Muscle layer of duodenum (tissue), 2 donors: ENCODE measurements at regions not wholly inside any gene's neighbourhood (a gene's known extent, or its start where the extent isn't known, plus 50 kb on each side); places are given as distances from the start of the nearest gene placed in this dataset.

Experiments used
- H3K27ac ChIP-seq: one replicate; pipeline ENCODE4 v1.7.0; 2013; ENCODE audit warnings: mild to moderate bottlenecking, low read length
- H3K27me3 ChIP-seq: one replicate; pipeline ENCODE4 v1.7.0; 2013; ENCODE audit warnings: low read depth, mild to moderate bottlenecking, control low read depth, low read length
- H3K36me3 ChIP-seq, 2 donors: one replicate each; pipeline ENCODE4 v1.7.0; 2013; ENCODE audit warnings: low read length in 2 of 2, control low read depth in 1 of 2, mild to moderate bottlenecking in 1 of 2; ENCODE audit not compliant: insufficient read depth in 2 of 2, control insufficient read depth in 1 of 2
- H3K4me1 ChIP-seq, 2 donors: one replicate each; pipeline ENCODE4 v1.7.0; 2013; ENCODE audit warnings: low read length in 2 of 2, mild to moderate bottlenecking in 2 of 2, control low read depth in 1 of 2, moderate library complexity in 1 of 2; ENCODE audit not compliant: insufficient read depth in 2 of 2, control insufficient read depth in 1 of 2
- H3K4me3 ChIP-seq, 2 donors: one replicate each; pipeline ENCODE4 v1.7.0; 2013; ENCODE audit warnings: low read length in 2 of 2, low read depth in 1 of 2, mild to moderate bottlenecking in 1 of 2
- H3K9me3 ChIP-seq, 2 donors: one replicate each; pipeline ENCODE4 v1.7.0; 2013; ENCODE audit warnings: low read length in 2 of 2, control low read depth in 1 of 2, mild to moderate bottlenecking in 1 of 2; ENCODE audit not compliant: control insufficient read depth in 1 of 2
- donor health status: healthy.

- H3K4me1 ChIP-seq: no peaks in the 10 kb centered on the region
Observed at GRCh38 chr2:222102575-222103349, 196.0 kb downstream of the PAX3 start.

GRCh38 chr2:222100704-222101699, 197.8 kb downstream of the PAX3 start:
- Histone ChIP-seq H3K36me3 (no peaks in the 10 kb centered on the region), H3K27me3 (no peaks in the 10 kb centered on the region), H3K4me1 (no peaks in the 10 kb centered on the region), H3K27ac (no peak overlapping the region), H3K9me3 (no peaks in the 10 kb centered on the region), H3K4me3 (no peak overlapping the region)

More at GRCh38 chr2:222102575-222103349, 196.0 kb downstream of the PAX3 start:
- Histone ChIP-seq H3K9me3 (no peaks in the 10 kb centered on the region), H3K27me3 (no peaks in the 10 kb centered on the region), H3K4me3 (no peak overlapping the region), H3K36me3 (no peaks in the 10 kb centered on the region), H3K27ac (no peak overlapping the region)

GRCh38 chr2:222088561-222088960, 210.2 kb downstream of the PAX3 start:
- Histone ChIP-seq H3K9me3 (no peaks in the 10 kb centered on the region), H3K4me3 (no peak overlapping the region), H3K36me3 (no peaks in the 10 kb centered on the region), H3K27me3 (no peaks in the 10 kb centered on the region), H3K27ac (no peak overlapping the region), H3K4me1 (no peaks in the 10 kb centered on the region)

- no peaks in the 10 kb centered on the region for H3K27me3 ChIP-seq
- no peaks in the 10 kb centered on the region for H3K9me3 ChIP-seq
- H3K4me3 ChIP-seq: no peak overlapping the region
- H3K4me1 ChIP-seq: no peaks in the 10 kb centered on the region
- no peak overlapping the region for H3K27ac ChIP-seq
- H3K36me3 ChIP-seq: no peaks in the 10 kb centered on the region
Observed at GRCh38 chr2:222087998-222088397, 210.8 kb downstream of the PAX3 start.

- Histone ChIP-seq H3K36me3 (no peaks in the 10 kb centered on the region), H3K4me3 (no peak overlapping the region), H3K27me3 (no peaks in the 10 kb centered on the region), H3K9me3 (no peaks in the 10 kb centered on the region), H3K4me1 (no peaks in the 10 kb centered on the region), H3K27ac (no peak overlapping the region)
Observed at GRCh38 chr2:222082201-222082600, 216.6 kb downstream of the PAX3 start.

- Histone ChIP-seq H3K9me3 (no peaks in the 10 kb centered on the region), H3K36me3 (no peaks in the 10 kb centered on the region), H3K27ac (no peak overlapping the region), H3K4me3 (no peak overlapping the region), H3K27me3 (no peaks in the 10 kb centered on the region), H3K4me1 (no peaks in the 10 kb centered on the region)
Observed at GRCh38 chr2:222080141-222080540, 218.7 kb downstream of the PAX3 start.

- Histone ChIP-seq H3K9me3 (no peaks in the 10 kb centered on the region), H3K27ac (no peak overlapping the region)
Observed at GRCh38 chr2:222076973-222077690, 221.7 kb downstream of the PAX3 start.

GRCh38 chr2:222074674-222075073, 224.1 kb downstream of the PAX3 start:
- Histone ChIP-seq H3K36me3 (no peaks in the 10 kb centered on the region), H3K4me3 (no peak overlapping the region), H3K27me3 (no peaks in the 10 kb centered on the region), H3K9me3 (no peaks in the 10 kb centered on the region), H3K4me1 (no peaks in the 10 kb centered on the region), H3K27ac (no peak overlapping the region)

More at GRCh38 chr2:222076973-222077690, 221.7 kb downstream of the PAX3 start:
- Histone ChIP-seq H3K36me3 (no peaks in the 10 kb centered on the region), H3K4me3 (no peak overlapping the region), H3K27me3 (no peaks in the 10 kb centered on the region), H3K4me1 (no peaks in the 10 kb centered on the region)

- no peaks in the 10 kb centered on the region for H3K9me3 ChIP-seq
- H3K27ac ChIP-seq: no peak overlapping the region
- H3K4me3 ChIP-seq: no peak overlapping the region
- H3K36me3 ChIP-seq: no peaks in the 10 kb centered on the region
- no peaks in the 10 kb centered on the region for H3K4me1 ChIP-seq
- H3K27me3 ChIP-seq: no peaks in the 10 kb centered on the region
Observed at GRCh38 chr2:222071911-222072310, 226.9 kb downstream of the PAX3 start.

GRCh38 chr2:222064286-222064685, 234.5 kb downstream of the PAX3 start:
- Histone ChIP-seq H3K27me3 (no peaks in the 10 kb centered on the region), H3K27ac (no peak overlapping the region), H3K4me1 (no peaks in the 10 kb centered on the region), H3K9me3 (no peaks in the 10 kb centered on the region), H3K4me3 (no peak overlapping the region), H3K36me3 (no peaks in the 10 kb centered on the region)
